GM23248 (cell line): ENCODE measurements at regions not wholly inside any gene's neighbourhood (a gene's known extent, or its start where the extent isn't known, plus 50 kb on each side); places are given as distances from the start of the nearest gene placed in this dataset.

Source experiments
- EZH2 ChIP-seq: fragments of 200-600 bp; sonication (generic); IDR thresholded peaks from 2 replicates; pipeline ENCODE4 v1.6.1; 2018; ENCODE audit warnings: antibody characterized with exemption, mild to moderate bottlenecking; ENCODE audit not compliant: insufficient read depth, poor library complexity, severe bottlenecking
- EZH2phosphoT487 ChIP-seq: fragments of 200-600 bp; sonication (generic); IDR thresholded peaks from 2 replicates; pipeline ENCODE4 v1.6.1; 2018; ENCODE audit warnings: antibody characterized with exemption, moderate library complexity, mild to moderate bottlenecking, low read depth; ENCODE audit not compliant: insufficient read depth

DNA sequence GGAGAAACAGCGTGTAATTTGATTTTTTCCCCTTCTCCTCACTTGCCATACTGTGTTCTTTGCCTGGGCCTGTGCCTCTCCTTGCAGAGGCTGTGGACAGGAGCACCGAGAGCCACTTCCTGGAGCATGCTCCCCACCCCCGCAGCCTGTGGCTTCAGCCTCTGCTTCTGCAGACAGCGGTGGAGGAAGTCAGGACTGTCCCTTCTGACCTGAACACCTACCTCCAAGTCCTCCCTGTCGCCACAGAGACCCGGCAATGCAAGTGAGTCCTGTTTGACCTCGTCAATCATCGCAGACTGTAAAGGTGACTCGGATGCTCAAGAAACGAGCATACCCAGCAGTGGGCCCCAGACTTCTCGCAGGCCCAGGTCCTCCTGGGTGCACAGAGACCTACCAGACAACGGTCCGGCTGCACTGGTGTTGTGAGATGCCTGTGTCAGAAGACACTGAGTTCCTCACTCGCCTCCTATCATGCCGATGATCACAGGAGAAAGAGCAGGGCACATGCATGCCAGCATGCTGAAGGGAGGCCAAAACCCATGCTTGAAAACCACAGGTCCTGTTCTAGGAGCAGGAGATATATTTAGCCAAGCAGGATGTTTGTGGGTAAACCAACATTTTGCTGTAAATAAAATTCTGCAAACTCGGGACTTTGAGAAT, 198.8 kb downstream of the AUH start:
- TF ChIP-seq EZH2 (no peak), EZH2phosphoT487 (no peak)
